HCT116 (cell line): ENCODE measurements at regions not wholly inside any gene's neighbourhood (a gene's known extent, or its start where the extent isn't known, plus 50 kb on each side); places are given as distances from the start of the nearest gene placed in this dataset.

ENCODE experiments used
- ATAC-seq: fragments of 200-7000 bp; cut with Tn5 transposase; 2 replicates; pipeline ENCODE4 v1.9.1; 2020; ENCODE audit warnings: mild to moderate bottlenecking, moderate library complexity
- BruUV-seq: library from RNA; stranded (reverse); fragments of 400-500 nt; replicated peaks from 2 replicates; lab custom pipeline; 2021; lab: Mats Ljungman, UMichigan
- CTCF ChIA-PET: fragments of 300-600 bp; sonication (Branson Sonifier 250); formaldehyde crosslinking; loops from one replicate; lab custom pipeline; 2021; ENCODE audit warnings: antibody characterized with exemption; lab: Charles Lee
- POLR2A ChIA-PET: fragments of 300-600, 350-600 bp; sonication (Branson Sonifier 250); formaldehyde crosslinking; loops from one replicate; lab custom pipeline; 2021; ENCODE audit warnings: antibody characterized with exemption; lab: Charles Lee
- RAD21 ChIA-PET, 2 experiments: fragments of 300-600 bp; sonication (Branson Sonifier 250); formaldehyde crosslinking; loops; one replicate each; lab custom pipeline; 2023; ENCODE audit warnings: low total read pairs in 2 of 2; ENCODE audit not compliant: uncharacterized antibody in 2 of 2, unreplicated experiment in 2 of 2, low non-redundant PET in 1 of 2; lab: Charles Lee
- DNase-seq: peaks from one replicate; pipeline ENCODE4 v3.0.0-alpha.2; 2010; ENCODE audit warnings: low read depth, low spot score
- H2AFZ ChIP-seq: fragments of 200-600 bp; shearing (Covaris generic), sonication (generic); 2 replicates; pipeline ENCODE4 v1.6.1; 2017; ENCODE audit warnings: low read depth, mixed run types, mixed read lengths, antibody characterized with exemption, low read length; ENCODE audit not compliant: poor library complexity, severe bottlenecking
- H3K27ac ChIP-seq: 2 replicates; pipeline ENCODE4 v1.5.1; 2012; ENCODE audit warnings: low read depth, low read length
- H3K27me3 ChIP-seq: fragments of 200-600 bp; sonication (generic); 2 replicates; pipeline ENCODE4 v1.6.1; 2016; ENCODE audit warnings: mixed run types, low read length, mixed read lengths; ENCODE audit not compliant: insufficient read depth
- H3K36me3 ChIP-seq, 2 experiments: fragments of 200-500 bp in 1 of 2; fragments of 200-600 bp in 1 of 2; sonication (Bioruptor generic) in 1 of 2; sonication (generic) in 1 of 2; 2 replicates each; pipeline versions ENCODE4 v1.5.1 to v1.6.1; 2014 to 2016; ENCODE audit warnings: low read length in 2 of 2, inconsistent platforms in 1 of 2, mixed read lengths in 1 of 2, mixed run types in 1 of 2; ENCODE audit not compliant: insufficient read depth in 2 of 2, control insufficient read depth in 1 of 2
- H3K4me1 ChIP-seq, 2 experiments: fragments of 200-600 bp in 1 of 2; sonication (generic) in 1 of 2; 2 replicates each; pipeline versions ENCODE4 v1.5.1 to v1.6.1; 2012 to 2017; ENCODE audit warnings: low read length in 2 of 2, inconsistent platforms in 1 of 2, mild to moderate bottlenecking in 1 of 2, mixed read lengths in 1 of 2, mixed run types in 1 of 2, moderate library complexity in 1 of 2; ENCODE audit not compliant: insufficient read depth in 2 of 2, control insufficient read depth in 1 of 2
- H3K4me2 ChIP-seq: fragments of 200-600 bp; sonication (generic); 2 replicates; pipeline ENCODE4 v1.6.1; 2017; ENCODE audit warnings: mixed run types, low read length, mixed read lengths
- H3K4me3 ChIP-seq, 2 experiments: fragments of 200-600 bp in 1 of 2; sonication (generic) in 1 of 2; replicated peaks in 1 of 2; 2 replicates each; pipeline ENCODE4 v1.5.1; 2011 to 2016; ENCODE audit warnings: low read length in 2 of 2, control low read depth in 1 of 2, low read depth in 1 of 2, mild to moderate bottlenecking in 1 of 2, mixed read lengths in 1 of 2, mixed run types in 1 of 2
- H3K79me2 ChIP-seq: fragments of 200-600 bp; sonication (generic); 2 replicates; pipeline ENCODE4 v1.6.1; 2017; ENCODE audit warnings: mild to moderate bottlenecking, mixed run types, low read length, moderate library complexity, mixed read lengths; ENCODE audit not compliant: insufficient read depth
- H3K9ac ChIP-seq: fragments of 200-600 bp; sonication (generic); 2 replicates; pipeline ENCODE4 v1.6.1; 2016; ENCODE audit warnings: low read length, mixed read lengths
- H3K9me2 ChIP-seq: fragments of 200-600 bp; sonication (generic), shearing (Covaris generic); 2 replicates; pipeline ENCODE4 v1.6.1; 2017; ENCODE audit warnings: mixed run types, mild to moderate bottlenecking, moderate library complexity; ENCODE audit not compliant: insufficient read depth
- H3K9me3 ChIP-seq, 2 experiments: fragments of 200-500 bp in 1 of 2; fragments of 200-600 bp in 1 of 2; sonication (Bioruptor generic) in 1 of 2; sonication (generic) in 1 of 2; 2 replicates each; pipeline ENCODE4 v1.6.1; 2014 to 2017; ENCODE audit warnings: low read length in 2 of 2, mixed read lengths in 2 of 2, inconsistent platforms in 1 of 2, low read depth in 1 of 2, mild to moderate bottlenecking in 1 of 2, mixed run types in 1 of 2, moderate library complexity in 1 of 2; ENCODE audit not compliant: control insufficient read depth in 1 of 2, insufficient read depth in 1 of 2
- H4K20me1 ChIP-seq: fragments of 200-600 bp; sonication (generic), shearing (Covaris generic); 2 replicates; pipeline ENCODE4 v1.6.1; 2017; ENCODE audit warnings: mixed run types, mild to moderate bottlenecking, moderate library complexity; ENCODE audit not compliant: insufficient read depth
- ATF3 ChIP-seq: IDR thresholded peaks from 2 replicates; pipeline ENCODE4 v1.6.1; 2012
- CTCF ChIP-seq, 3 experiments: fragments of 200-600 bp in 1 of 3; sonication (generic) in 1 of 3; IDR thresholded peaks in 2 of 3; conservative IDR thresholded peaks in 1 of 3; 2 replicates each; pipeline ENCODE4 v1.5.1; 2012 to 2017; ENCODE audit warnings: low read depth in 2 of 3, low read length in 2 of 3, antibody characterized with exemption in 1 of 3, borderline replicate concordance in 1 of 3, control low read depth in 1 of 3, mild to moderate bottlenecking in 1 of 3, mixed read lengths in 1 of 3, mixed run types in 1 of 3, moderate library complexity in 1 of 3; ENCODE audit not compliant: insufficient read depth in 1 of 3
- EZH2phosphoT487 ChIP-seq: fragments of 200-600 bp; IDR thresholded peaks from 2 replicates; pipeline ENCODE4 v1.6.1; 2018; ENCODE audit warnings: antibody characterized with exemption, borderline replicate concordance
- JUND ChIP-seq: IDR thresholded peaks from 2 replicates; pipeline ENCODE4 v1.6.1; 2012
- POLR2AphosphoS5 ChIP-seq: IDR thresholded peaks from 2 replicates; pipeline ENCODE4 v1.6.1; 2011; ENCODE audit warnings: mild to moderate bottlenecking, low read depth, low read length, moderate library complexity
- RAD21 ChIP-seq: IDR thresholded peaks from 2 replicates; pipeline ENCODE4 v1.6.1; 2012; ENCODE audit warnings: low read depth, mild to moderate bottlenecking
- REST ChIP-seq: IDR thresholded peaks from 2 replicates; pipeline ENCODE4 v1.6.1; 2012; ENCODE audit warnings: low read depth
- SRF ChIP-seq: IDR thresholded peaks from 2 replicates; pipeline ENCODE4 v1.6.1; 2012; ENCODE audit warnings: low read depth
- TCF7L2 ChIP-seq: IDR thresholded peaks from 2 replicates; pipeline ENCODE4 v1.7.0; 2011; ENCODE audit warnings: borderline replicate concordance, inconsistent platforms; ENCODE audit not compliant: insufficient read depth, insufficient read length; ENCODE audit errors: extremely low read depth
- YY1 ChIP-seq: IDR thresholded peaks from 2 replicates; pipeline ENCODE4 v1.6.1; 2011; ENCODE audit warnings: low read length, low read depth, moderate library complexity, mild to moderate bottlenecking; ENCODE audit not compliant: insufficient replicate concordance; ENCODE audit errors: extremely low read depth
- ZBTB33 ChIP-seq: IDR thresholded peaks from 2 replicates; pipeline ENCODE4 v1.6.1; 2011; ENCODE audit warnings: mild to moderate bottlenecking, low read length, moderate library complexity; ENCODE audit not compliant: insufficient replicate concordance; ENCODE audit errors: extremely low read depth
- ZFX ChIP-seq: fragments of 450-650 bp; IDR thresholded peaks from 2 replicates; pipeline ENCODE4 v1.6.1; 2017
- ZNF274 ChIP-seq: fragments of 200-500 bp; sonication (Bioruptor generic); IDR thresholded peaks from 2 replicates; pipeline ENCODE4 v1.6.1; 2014; ENCODE audit warnings: mild to moderate bottlenecking, low read depth, low read length, inconsistent platforms
- intact Hi-C: fragments of 100-400 bp; cut with micrococcal nuclease; formaldehyde crosslinking; loops from 2 replicates; pipeline ENCODE4 v1.10.0; 2022

GRCh38 chr2:239567786-239568185 is 167.0 kb upstream of the HDAC4 start:
- Histone ChIP-seq H3K27me3 (peaks cover 13% of the 10 kb centered on the region; the same call in 1 of the 2 replicates), H3K4me3 (no peak overlapping the region)
- CTCF ChIA-PET = no interaction called here

More at GRCh38 chr2:239567786-239568185, 167.0 kb upstream of the HDAC4 start:
- H3K79me2 ChIP-seq = no peaks in the 10 kb centered on the region
- intact Hi-C loops = no loop called here
- H2AFZ ChIP-seq = no peak overlapping the region
- TF ChIP-seq EZH2phosphoT487 = no peak
- TF ChIP-seq TCF7L2 = no peak
- TF ChIP-seq YY1 = no peak
- TF ChIP-seq CTCF (IDR thresholded peaks at IDR 0.05 in 2 of 3, conservative IDR thresholded peaks at IDR 0.05 in 1 of 3; ENCODE audit: borderline replicate concordance in 1 of 3, insufficient read depth in 1 of 3, low read depth in 2 of 3, low read length in 2 of 3) = no peak
- no peak for TF ChIP-seq REST
- no peak for TF ChIP-seq JUND
- no peak for TF ChIP-seq SRF
- TF ChIP-seq RAD21 = no peak
- no peak for TF ChIP-seq ZFX
- no peak for TF ChIP-seq POLR2AphosphoS5
- no peak for TF ChIP-seq ZNF274
- TF ChIP-seq ATF3 = no peak
- TF ChIP-seq ZBTB33 = no peak
- TF ChIP-seq, all 23 proteins: peak for 0
- DNase-seq = no peak
- ATAC-seq = no peak
- RAD21 ChIA-PET = no interaction called here
- Histone ChIP-seq H3K9me2 (no peaks in the 10 kb centered on the region), H3K4me2 (no peak overlapping the region), H3K4me1 (no peaks in the 10 kb centered on the region), H3K36me3 (no peaks in the 10 kb centered on the region), H3K9ac (no peak overlapping the region), H3K27ac (no peak overlapping the region), H3K9me3 (no peaks in the 10 kb centered on the region), H4K20me1 (no peaks in the 10 kb centered on the region)
- no TSS peak for BruUV-seq
- POLR2A ChIA-PET = no interaction called here
